ENCODE measurements at regions not wholly inside any gene's neighbourhood (a gene's known extent, or its start where the extent isn't known, plus 50 kb on each side); places are given as distances from the start of the nearest gene placed in this dataset.

GRCh38 chr5:71771191-71771590 is 52.1 kb downstream of the CARTPT start:
- Histone ChIP-seq H3K36me3 (no peaks in the 10 kb centered on the region), H3K4me3 (no peak overlapping the region), H3K27ac (no peak overlapping the region), H3K27me3 (no peaks in the 10 kb centered on the region), H3K9ac (no peak overlapping the region), H3K4me1 (peaks cover 9% of the 10 kb centered on the region), H4K20me1 (no peaks in the 10 kb centered on the region), H3K4me2 (no peak overlapping the region), H3K9me3 (no peaks in the 10 kb centered on the region)
- no peak for TF ChIP-seq Cebpa-rat (IDR thresholded peaks at IDR 0.05)

GRCh38 chr5:71778678-71779276 is 59.7 kb downstream of the CARTPT start:
- H3K4me3 ChIP-seq = no peak overlapping the region
- H3K9ac ChIP-seq = no peak overlapping the region
- no peak overlapping the region for H3K4me2 ChIP-seq
- no peaks in the 10 kb centered on the region for H4K20me1 ChIP-seq
- H3K36me3 ChIP-seq = no peaks in the 10 kb centered on the region
- no peaks in the 10 kb centered on the region for H3K9me3 ChIP-seq
- H3K27me3 ChIP-seq = no peaks in the 10 kb centered on the region
- TF ChIP-seq Cebpa-rat (IDR thresholded peaks at IDR 0.05) = no peak
- no peak overlapping the region for H3K27ac ChIP-seq
- peaks cover 9% of the 10 kb centered on the region; the same call in 1 of the 2 replicates for H3K4me1 ChIP-seq

- Histone ChIP-seq H3K36me3 (no peaks in the 10 kb centered on the region), H3K4me1 (peaks cover 9% of the 10 kb centered on the region; the same call in 1 of the 2 replicates), H3K27me3 (no peaks in the 10 kb centered on the region), H3K4me3 (no peak overlapping the region), H3K27ac (no peak overlapping the region), H4K20me1 (no peaks in the 10 kb centered on the region), H3K9ac (no peak overlapping the region), H3K4me2 (no peak overlapping the region), H3K9me3 (no peaks in the 10 kb centered on the region)
- no peak for TF ChIP-seq Cebpa-rat (IDR thresholded peaks at IDR 0.05)
Measured at GRCh38 chr5:71780597-71780996, 61.5 kb downstream of the CARTPT start.

GRCh38 chr5:71782393-71782770 is 63.3 kb downstream of the CARTPT start:
- Histone ChIP-seq H3K4me2 (0 out of 2 replicates have a peak overlapping the region, but pooled peaks have one; percentile 10), H3K4me1 (peaks cover 9% of the 10 kb centered on the region; the same call in 1 of the 2 replicates), H4K20me1 (no peaks in the 10 kb centered on the region), H3K36me3 (no peaks in the 10 kb centered on the region), H3K9ac (no peak overlapping the region), H3K9me3 (no peaks in the 10 kb centered on the region), H3K4me3 (no peak overlapping the region), H3K27ac (no peak overlapping the region), H3K27me3 (no peaks in the 10 kb centered on the region)
- TF ChIP-seq Cebpa-rat (IDR thresholded peaks at IDR 0.05) = no peak

- Histone ChIP-seq H3K4me1 (peaks cover 9% of the 10 kb centered on the region; the same call in 1 of the 2 replicates), H3K27me3 (no peaks in the 10 kb centered on the region), H3K4me3 (no peak overlapping the region), H3K9me3 (no peaks in the 10 kb centered on the region), H3K4me2 (0 out of 2 replicates have a peak overlapping the region, but pooled peaks have one; percentile 10), H3K9ac (no peak overlapping the region), H3K27ac (no peak overlapping the region), H4K20me1 (no peaks in the 10 kb centered on the region), H3K36me3 (no peaks in the 10 kb centered on the region)
- no peak for TF ChIP-seq Cebpa-rat (IDR thresholded peaks at IDR 0.05)
Measured at GRCh38 chr5:71782771-71783770, 64.0 kb downstream of the CARTPT start.

GRCh38 chr5:71783891-71784290 is 64.8 kb downstream of the CARTPT start:
- Histone ChIP-seq H4K20me1 (no peaks in the 10 kb centered on the region), H3K27me3 (no peaks in the 10 kb centered on the region), H3K36me3 (no peaks in the 10 kb centered on the region), H3K9ac (no peak overlapping the region), H3K27ac (no peak overlapping the region), H3K4me1 (peaks cover 9% of the 10 kb centered on the region; the same call in 1 of the 2 replicates), H3K4me3 (no peak overlapping the region), H3K9me3 (no peaks in the 10 kb centered on the region), H3K4me2 (no peak overlapping the region)
- no peak for TF ChIP-seq Cebpa-rat (IDR thresholded peaks at IDR 0.05)

GRCh38 chr5:71786337-71787055 is 67.4 kb downstream of the CARTPT start:
- Histone ChIP-seq H3K4me1 (peaks cover 9% of the 10 kb centered on the region; the same call in 1 of the 2 replicates), H3K9ac (no peak overlapping the region), H3K27ac (no peak overlapping the region), H3K4me3 (no peak overlapping the region), H3K4me2 (no peak overlapping the region), H3K36me3 (no peaks in the 10 kb centered on the region), H4K20me1 (no peaks in the 10 kb centered on the region), H3K9me3 (peaks cover 13% of the 10 kb centered on the region; the same call in 1 of the 2 replicates), H3K27me3 (no peaks in the 10 kb centered on the region)
- no peak for TF ChIP-seq Cebpa-rat (IDR thresholded peaks at IDR 0.05)

GRCh38 chr5:71788794-71789193 is 69.7 kb downstream of the CARTPT start:
- Histone ChIP-seq H3K9ac (no peak overlapping the region), H3K36me3 (no peaks in the 10 kb centered on the region), H3K27ac (no peak overlapping the region), H3K27me3 (no peaks in the 10 kb centered on the region), H3K4me1 (no peaks in the 10 kb centered on the region), H3K9me3 (peaks cover 30% of the 10 kb centered on the region), H4K20me1 (no peaks in the 10 kb centered on the region), H3K4me3 (no peak overlapping the region), H3K4me2 (no peak overlapping the region)
- no peak for TF ChIP-seq Cebpa-rat (IDR thresholded peaks at IDR 0.05)

GRCh38 chr5:71789746-71790145 is 70.7 kb downstream of the CARTPT start:
- H3K27ac ChIP-seq = no peak overlapping the region
- H3K9me3 ChIP-seq = peaks cover 39% of the 10 kb centered on the region
- no peak overlapping the region for H3K4me3 ChIP-seq
- TF ChIP-seq Cebpa-rat (IDR thresholded peaks at IDR 0.05) = no peak
- H4K20me1 ChIP-seq = no peaks in the 10 kb centered on the region
- no peaks in the 10 kb centered on the region for H3K36me3 ChIP-seq
- no peak overlapping the region for H3K9ac ChIP-seq
- H3K4me2 ChIP-seq = no peak overlapping the region
- H3K27me3 ChIP-seq = no peaks in the 10 kb centered on the region
- H3K4me1 ChIP-seq = no peaks in the 10 kb centered on the region
